Ishikawa (cell line): ENCODE measurements at regions not wholly inside any gene's neighbourhood (a gene's known extent, or its start where the extent isn't known, plus 50 kb on each side); places are given as distances from the start of the nearest gene placed in this dataset.
A peak's percentile ranks its signal among the peaks of the same experiment; 100 is the strongest.

Source experiments
- EGR1 ChIP-seq: IDR thresholded peaks from 2 replicates; pipeline ENCODE4 v1.6.1; 2012
- EP300 ChIP-seq: IDR thresholded peaks from 2 replicates; pipeline ENCODE4 v1.6.1; 2012; ENCODE audit warnings: borderline replicate concordance
- FOXM1 ChIP-seq: IDR thresholded peaks from 2 replicates; pipeline ENCODE4 v1.6.1; 2012; ENCODE audit warnings: low read depth, borderline replicate concordance
- RAD21 ChIP-seq: IDR thresholded peaks from 2 replicates; pipeline ENCODE4 v1.6.1; 2012; ENCODE audit warnings: low read depth
- TAF1 ChIP-seq: IDR thresholded peaks from 2 replicates; pipeline ENCODE4 v1.6.1; 2012; ENCODE audit warnings: low read depth, mild to moderate bottlenecking
- YY1 ChIP-seq: IDR thresholded peaks from 2 replicates; pipeline ENCODE4 v1.6.1; 2012; ENCODE audit warnings: low read depth
- TF ChIP-seq, protein P1 (sequence below): IDR thresholded peaks from 2 replicates; pipeline ENCODE4 v1.6.1; 2012; ENCODE audit warnings: low read depth, mild to moderate bottlenecking
- TF ChIP-seq, protein P2 (sequence below): IDR thresholded peaks from 2 replicates; pipeline ENCODE4 v1.6.1; 2012

DNA sequence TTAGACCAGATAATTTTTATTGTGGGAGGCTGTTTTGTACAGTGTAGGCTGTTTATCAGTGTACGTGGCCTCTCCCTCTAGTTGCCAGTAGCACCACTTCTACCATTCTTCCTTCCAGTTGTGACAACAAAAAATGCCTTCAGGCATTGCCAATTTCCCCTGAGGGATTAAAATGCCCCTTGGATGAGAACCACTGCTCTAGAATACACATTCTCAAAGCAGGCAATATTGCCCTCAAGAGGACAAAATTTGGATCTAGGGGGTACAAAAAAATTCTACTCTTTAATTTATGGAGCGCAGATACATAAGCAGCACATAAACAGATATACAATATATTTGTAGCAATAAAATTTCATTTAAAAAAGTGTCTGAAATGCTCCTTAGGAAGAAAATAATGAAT lies 674.6 kb downstream of the PTPRC start:
- TF ChIP-seq, protein P1, sequence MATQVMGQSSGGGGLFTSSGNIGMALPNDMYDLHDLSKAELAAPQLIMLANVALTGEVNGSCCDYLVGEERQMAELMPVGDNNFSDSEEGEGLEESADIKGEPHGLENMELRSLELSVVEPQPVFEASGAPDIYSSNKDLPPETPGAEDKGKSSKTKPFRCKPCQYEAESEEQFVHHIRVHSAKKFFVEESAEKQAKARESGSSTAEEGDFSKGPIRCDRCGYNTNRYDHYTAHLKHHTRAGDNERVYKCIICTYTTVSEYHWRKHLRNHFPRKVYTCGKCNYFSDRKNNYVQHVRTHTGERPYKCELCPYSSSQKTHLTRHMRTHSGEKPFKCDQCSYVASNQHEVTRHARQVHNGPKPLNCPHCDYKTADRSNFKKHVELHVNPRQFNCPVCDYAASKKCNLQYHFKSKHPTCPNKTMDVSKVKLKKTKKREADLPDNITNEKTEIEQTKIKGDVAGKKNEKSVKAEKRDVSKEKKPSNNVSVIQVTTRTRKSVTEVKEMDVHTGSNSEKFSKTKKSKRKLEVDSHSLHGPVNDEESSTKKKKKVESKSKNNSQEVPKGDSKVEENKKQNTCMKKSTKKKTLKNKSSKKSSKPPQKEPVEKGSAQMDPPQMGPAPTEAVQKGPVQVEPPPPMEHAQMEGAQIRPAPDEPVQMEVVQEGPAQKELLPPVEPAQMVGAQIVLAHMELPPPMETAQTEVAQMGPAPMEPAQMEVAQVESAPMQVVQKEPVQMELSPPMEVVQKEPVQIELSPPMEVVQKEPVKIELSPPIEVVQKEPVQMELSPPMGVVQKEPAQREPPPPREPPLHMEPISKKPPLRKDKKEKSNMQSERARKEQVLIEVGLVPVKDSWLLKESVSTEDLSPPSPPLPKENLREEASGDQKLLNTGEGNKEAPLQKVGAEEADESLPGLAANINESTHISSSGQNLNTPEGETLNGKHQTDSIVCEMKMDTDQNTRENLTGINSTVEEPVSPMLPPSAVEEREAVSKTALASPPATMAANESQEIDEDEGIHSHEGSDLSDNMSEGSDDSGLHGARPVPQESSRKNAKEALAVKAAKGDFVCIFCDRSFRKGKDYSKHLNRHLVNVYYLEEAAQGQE = no peak
- TF ChIP-seq EP300 (no peak), YY1 (no peak), RAD21 (peak; percentile 10; the same call in 1 of the 2 replicates), TAF1 (no peak), FOXM1 (no peak), EGR1 (no peak)
- TF ChIP-seq, protein P2, sequence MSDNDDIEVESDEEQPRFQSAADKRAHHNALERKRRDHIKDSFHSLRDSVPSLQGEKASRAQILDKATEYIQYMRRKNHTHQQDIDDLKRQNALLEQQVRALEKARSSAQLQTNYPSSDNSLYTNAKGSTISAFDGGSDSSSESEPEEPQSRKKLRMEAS = no peak
